Left lobe of liver (tissue), 2 donors: ENCODE measurements at regions not wholly inside any gene's neighbourhood (a gene's known extent, or its start where the extent isn't known, plus 50 kb on each side); places are given as distances from the start of the nearest gene placed in this dataset.
"Not testable (repeated sequence)": the region's sequence is repeated elsewhere in the genome, so short reads cannot be mapped to it uniquely, and the experiment has no call there.

Source experiments
- ATAC-seq: fragments of 200-7000 bp; cut with Tn5 transposase; one replicate; pipeline ENCODE4 v1.9.1; 2020; ENCODE audit warnings: mild to moderate bottlenecking, moderate library complexity
- DNase-seq: peaks from one replicate; pipeline ENCODE4 v3.0.0-alpha.2; 2020; ENCODE audit warnings: low spot score
- donor health status: DM: no; HTN: no; CAD: no; lungs with moderate emphysema.
- donor health status: DM: no; HTN: yes; CAD: no.

DNA sequence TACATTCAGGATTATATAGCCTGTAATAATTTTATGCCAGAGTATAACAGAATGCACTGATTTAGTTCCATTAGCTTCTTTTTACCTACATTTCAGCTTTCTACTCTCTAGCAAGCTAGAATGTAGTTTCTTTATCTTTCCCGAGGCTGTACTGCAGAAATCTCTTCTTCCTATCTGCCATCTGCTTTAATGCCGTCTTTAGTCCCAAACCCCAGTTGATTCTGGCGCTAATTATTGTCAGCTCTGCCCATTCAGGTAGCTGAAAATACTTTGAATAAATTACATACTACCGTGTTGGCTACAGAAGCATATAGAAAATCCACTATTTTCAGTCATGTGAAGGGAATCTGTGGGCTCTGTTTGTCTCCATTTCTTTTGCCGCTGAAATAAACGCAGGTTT is 706.7 kb downstream of the NTRK3 start:
- DNase-seq (no peak), ATAC-seq (no peak)

DNA sequence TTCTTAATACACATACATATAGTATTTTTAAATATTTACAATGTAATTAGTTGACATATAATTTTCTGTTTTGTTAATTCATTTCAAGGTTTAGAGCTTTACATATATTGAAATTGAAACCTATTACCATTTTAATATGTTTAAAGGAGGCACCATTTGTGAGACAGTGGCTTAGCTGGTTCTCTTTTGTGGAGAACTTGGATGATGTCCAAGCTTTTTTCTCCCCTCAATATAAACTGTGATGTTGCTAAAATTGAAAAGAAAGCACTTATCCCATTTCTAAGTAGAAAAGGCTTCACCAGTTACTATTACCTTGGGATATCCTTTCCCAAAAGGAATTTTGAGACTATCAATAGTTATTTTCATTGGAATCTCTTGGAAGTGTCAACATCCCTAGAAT is 707.2 kb downstream of the NTRK3 start:
- ATAC-seq: no peak
- no peak for DNase-seq

DNA sequence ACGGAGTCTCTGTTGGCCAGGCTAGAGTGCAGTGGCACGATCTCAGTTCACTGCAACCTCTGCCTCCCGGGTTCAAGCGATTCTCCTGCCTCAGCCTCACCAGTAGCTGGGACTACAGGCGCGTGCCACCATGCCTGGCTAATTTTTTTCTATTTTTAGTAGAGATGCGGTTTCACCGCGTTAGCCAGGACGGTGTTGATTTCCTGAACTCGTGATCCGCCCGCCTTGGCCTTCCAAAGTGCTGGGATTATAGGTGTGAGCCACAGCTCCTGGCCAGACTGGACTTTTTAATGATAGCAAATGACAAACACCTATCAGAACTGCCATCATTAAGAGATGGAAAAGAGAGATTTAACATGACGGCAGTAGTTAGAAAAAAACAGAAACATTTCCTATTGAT is 707.9 kb downstream of the NTRK3 start:
- ATAC-seq: not testable (repeated sequence)

DNA sequence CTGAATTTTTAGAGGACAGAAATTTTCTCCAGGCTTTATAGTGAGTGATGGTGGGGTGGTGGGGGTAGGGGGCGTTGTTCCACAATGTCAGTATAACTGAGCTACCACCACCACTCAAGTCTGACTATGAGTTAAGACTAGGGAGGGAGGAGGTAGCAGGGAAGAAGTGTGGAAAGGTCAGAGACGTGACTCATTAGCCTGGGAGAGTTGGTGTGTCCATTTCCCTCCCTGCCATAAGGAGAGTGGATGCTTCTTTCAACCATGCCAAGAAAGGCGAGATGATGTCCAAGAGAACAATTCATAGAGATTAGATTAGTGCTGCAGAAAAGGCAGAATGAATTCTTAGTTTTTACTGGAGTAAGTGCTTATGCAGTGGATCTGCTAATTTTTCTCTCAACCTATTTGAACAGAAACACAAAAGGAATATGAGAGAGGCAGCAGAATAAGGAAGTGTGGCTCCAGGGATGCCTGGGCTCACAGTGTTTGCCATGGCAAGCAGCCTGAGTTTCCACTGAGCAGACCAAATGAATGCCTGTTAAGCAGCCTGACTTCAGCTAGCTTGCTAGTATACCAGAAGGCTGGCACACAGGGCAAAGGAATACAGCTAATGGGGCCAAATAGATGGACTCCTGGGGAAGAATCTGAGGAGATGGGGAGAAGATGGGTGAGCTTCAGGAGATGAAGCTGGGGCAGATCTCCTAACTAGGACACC is 708.9 kb downstream of the NTRK3 start:
- DNase-seq (no peak), ATAC-seq (no peak)

More for the DNA sequence above, 707.9 kb downstream of the NTRK3 start:
- not testable (repeated sequence) for DNase-seq

DNA sequence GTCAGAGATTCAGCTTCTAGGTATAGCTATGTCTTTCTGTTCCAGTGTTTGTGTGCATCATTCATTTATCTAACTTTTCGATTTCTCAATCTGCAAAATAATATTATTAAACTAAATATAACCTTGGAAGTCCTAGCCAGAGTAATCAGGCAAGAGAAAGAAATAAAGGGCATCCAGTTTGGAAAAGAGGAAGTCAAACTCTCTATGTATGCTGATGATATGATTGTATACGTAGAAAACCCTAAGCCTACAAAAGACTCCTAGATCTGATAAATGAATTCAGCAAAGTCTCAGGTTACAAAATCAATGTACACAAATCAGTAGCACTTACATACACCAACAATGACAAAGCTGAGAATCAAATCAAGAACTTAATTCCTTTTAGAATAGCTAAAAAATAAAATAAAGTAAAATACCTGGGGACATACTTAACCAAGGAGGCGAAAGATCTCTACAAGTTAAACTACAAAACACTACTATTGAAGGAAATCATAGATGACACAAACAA is 718.2 kb downstream of the NTRK3 start:
- DNase-seq: no peak
- ATAC-seq: no peak

DNA sequence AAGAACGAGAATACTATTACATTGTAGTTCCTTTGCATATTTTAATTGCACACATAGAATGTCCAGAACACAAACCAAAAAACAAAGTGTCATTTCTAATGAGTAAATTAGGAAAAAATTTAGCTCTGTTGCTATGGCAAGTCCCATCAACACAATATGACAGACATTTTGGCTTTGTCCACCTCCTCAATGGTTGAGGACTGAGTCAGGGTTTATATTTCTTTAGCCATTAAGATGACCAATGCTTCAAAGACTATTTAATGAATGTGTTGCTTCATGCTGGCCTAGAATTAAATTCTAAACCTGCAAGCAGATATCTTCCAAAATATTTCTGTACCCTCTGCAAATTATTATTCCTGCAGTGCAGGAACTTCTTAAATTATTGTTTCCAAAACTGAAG is 719.2 kb downstream of the NTRK3 start:
- DNase-seq (no peak), ATAC-seq (no peak)

DNA sequence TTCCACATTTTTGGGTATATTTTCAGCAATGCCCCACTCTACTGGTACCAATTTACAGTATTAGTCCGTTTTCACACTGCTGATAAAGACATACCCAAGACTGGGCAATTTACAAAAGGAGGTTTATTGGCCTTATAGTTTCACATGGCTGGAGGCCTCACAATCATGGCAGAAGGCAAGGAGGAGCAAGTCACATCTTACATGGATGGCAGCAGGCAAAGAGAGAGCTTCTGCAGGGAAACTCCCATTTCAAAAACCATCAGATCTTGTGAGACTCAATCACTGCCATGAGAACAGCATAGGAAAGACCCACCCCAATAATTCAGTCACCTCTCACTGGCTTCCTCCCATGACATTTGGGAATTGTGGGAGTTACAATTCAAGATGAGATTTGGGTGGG is 722.9 kb downstream of the NTRK3 start:
- not testable (repeated sequence) for ATAC-seq, DNase-seq

DNA sequence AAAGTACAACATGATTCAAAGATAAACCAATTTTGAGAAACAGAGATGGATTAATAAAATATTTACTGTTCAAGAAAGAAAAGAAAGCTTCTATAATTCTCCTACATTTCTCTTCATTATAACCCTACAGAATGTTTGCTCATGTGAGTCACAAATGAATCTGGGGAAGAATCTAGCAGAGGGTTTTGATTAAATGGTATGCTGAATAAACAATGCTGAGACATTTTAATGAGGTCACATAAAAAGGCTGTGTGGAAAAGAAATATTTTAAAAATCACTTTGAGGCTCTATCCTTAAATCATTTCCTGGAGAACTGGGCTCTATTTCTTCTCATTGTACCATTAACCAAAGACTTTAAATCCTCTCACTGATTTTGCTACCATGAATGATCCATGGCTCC is 727.7 kb downstream of the NTRK3 start:
- no peak for ATAC-seq
- DNase-seq: no peak

DNA sequence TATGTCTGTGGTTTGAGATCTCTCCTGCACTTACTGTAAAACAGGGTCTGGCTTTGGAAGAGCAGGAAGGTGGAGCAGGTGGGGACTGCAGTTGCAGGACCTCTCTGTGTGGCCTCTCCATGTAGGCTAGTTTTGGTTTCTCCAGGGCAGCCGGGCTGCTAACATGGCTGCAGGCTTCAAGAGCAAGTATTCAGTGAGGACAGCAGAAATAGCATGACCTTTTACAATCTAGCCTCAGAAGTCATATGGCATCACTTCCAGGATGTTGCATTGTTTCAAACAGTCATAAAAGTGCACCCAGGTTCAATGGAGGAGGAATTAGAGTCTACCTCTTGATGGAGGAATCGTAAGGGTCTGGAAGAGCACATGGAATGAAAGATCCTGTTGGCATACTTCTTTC is 728.7 kb downstream of the NTRK3 start:
- DNase-seq (no peak), ATAC-seq (no peak)

DNA sequence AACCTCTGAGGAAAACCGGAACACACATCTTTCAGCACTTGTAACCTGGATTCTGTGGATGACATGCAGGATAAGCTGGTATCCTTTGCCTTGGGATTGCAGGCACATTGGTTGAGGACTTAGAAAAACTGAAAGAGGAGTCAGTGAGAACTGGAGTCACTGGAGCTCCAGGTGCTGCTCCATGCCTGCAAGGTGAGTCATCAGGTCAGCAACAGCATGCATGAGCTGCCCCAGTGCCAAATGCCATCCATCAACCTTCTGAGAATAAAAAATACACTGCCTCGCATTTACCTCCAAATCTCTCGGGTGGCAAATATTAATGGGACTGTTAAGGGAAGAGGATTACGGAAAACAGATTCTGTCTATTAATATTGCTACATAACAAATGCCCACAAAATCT is 729.1 kb downstream of the NTRK3 start:
- DNase-seq (no peak), ATAC-seq (no peak)

DNA sequence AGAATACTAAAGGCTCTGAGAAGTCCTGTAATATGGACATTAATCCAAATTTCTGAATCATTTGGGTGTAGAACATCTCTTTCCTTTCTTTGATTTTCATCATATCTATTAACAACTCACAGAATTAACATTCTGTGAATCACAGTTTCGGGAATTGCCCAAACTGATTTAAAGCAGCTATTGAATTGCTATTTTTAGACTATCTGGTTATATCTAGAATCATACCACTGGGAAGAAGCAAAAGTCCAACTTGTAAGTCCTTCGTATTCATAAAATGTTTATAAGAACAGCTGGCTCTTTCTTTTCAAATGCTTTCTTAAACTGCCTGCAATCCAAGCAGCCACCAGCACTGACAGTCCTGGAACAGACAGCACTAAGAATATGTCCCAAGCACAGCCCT is 733.0 kb downstream of the NTRK3 start:
- DNase-seq (no peak), ATAC-seq (no peak)

DNA sequence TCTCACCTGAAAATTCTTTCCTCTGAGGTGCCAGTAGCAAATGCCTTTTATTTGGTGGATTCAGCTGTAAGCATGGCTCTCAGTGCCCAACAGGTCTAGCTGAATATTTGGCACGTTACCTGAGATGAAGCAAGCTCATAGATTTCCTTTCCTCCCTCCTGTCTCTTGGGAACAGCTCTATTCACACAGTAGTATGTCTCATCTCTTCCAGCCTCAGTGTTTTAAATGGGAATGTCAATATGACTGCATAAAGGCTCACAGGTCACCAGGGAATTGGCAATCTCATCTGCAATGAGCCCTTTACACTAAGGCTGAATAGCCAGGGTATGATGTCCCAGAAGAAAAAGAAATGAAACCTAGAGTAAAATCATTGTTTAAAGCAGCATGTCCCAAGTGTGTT is 733.5 kb downstream of the NTRK3 start:
- DNase-seq (no peak), ATAC-seq (no peak)

DNA sequence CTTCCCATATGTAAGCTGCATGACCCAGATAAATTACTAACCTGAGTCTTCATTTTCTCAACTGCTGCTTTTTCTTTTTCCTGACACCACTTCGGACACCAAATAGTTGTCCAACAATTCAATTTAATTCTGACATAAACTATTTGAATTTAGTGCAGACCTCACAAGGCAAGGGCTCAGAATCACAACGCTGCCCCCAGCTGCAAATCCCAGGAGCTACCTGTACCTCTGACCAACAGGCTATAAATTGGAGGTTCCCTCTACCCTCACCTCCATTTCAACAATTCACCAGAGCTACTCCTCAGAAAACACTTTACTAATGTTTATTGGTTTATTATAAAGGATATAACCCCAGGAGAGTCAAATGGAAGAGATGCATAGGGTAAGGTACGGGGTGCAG is 737.6 kb downstream of the NTRK3 start:
- ATAC-seq (no peak), DNase-seq (no peak)

DNA sequence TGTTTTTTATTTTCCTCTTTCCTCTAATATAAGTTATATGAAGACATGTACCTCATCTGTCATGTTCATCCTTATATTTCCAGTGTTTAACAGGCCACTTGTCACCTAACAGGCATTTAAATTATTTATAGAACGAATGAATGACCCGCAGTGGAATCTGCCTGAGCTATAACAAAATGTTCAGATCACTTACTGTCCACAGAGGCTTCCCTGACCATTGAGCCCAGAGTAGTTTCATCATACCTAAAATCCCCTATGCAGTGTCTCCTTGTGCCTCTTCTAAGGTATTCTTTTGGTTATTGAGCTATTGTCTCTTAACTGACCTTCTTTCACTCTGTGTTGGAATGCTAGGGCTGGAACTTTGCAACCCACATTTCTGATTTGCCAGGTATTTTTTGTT is 748.5 kb downstream of the NTRK3 start:
- no peak for DNase-seq
- ATAC-seq: no peak

DNA sequence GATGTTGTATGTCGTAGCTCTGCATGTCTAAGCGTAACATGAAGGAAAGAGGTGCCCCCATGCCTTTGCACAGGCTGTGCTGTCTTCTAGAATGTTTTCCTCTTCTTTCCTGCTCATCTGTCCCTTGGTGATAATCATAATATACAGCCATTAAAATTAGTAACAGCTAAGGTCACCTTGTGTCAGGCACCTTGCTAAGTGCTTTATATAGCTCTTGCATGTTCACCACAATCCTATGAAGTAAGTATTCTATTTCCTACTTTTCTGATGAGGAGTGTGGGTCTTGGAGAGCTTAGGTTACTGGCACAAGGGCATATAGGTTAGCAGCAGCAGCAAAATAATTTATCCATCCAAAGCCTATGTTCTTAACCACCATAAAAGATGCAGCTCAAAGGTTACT is 754.4 kb downstream of the NTRK3 start:
- DNase-seq (no peak), ATAC-seq (no peak)

DNA sequence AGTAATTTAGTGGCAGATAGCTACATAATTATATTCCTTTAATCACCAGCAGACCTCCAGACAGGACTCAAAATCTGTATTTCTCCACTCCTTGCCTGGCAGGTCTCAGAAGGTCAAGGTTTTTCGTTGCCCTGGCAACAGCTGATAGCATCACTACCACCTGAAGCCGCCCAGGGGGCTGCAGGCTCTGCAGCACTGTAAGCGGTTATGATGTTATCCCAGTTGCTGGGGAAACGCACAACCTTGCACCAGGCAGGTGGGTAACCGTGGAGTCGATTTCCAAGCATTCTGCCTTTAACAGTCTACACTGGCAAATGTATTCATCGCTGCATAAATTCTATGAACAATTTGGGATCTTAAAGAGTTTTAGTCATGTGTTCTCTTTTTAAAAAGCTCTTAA is 756.3 kb downstream of the NTRK3 start:
- no peak for DNase-seq
- ATAC-seq: no peak

DNA sequence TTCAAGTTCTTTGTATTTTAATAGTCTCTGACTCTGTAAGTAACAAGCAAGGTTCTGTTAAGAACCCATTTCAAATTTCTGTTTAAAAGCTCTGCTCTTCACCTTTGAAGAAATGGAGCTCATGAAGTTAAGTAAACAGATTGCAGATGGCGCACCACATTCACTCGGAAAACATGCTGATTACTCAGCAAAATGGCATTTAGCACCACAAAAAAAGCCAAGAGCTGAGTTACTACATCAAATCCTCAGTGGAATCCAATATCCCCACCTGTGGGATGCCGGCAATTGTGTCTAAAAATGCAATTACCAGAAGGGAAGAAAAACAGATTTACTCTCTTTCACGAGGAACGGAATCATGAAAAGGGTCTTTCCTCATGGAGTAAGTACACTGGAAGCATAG is 758.0 kb downstream of the NTRK3 start:
- ATAC-seq (no peak), DNase-seq (no peak)

DNA sequence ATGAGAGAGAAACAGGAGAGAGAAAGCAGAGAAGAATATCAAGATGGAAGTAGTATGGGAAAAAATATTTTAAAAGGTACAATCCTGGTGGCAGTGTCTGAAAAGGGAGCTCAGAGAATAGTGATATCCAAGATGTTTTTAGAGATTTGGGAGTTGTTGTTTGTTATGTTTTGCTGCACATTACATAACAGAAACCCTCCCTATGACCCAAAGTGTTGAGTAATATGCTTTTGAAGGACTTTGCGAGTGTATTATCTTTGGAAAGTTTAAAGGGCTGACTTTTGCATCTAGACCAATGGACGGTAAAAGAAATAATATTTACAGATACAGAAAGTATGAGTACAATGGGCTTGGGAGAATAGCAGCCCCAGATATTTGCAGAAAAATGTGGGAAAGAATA is 759.7 kb downstream of the NTRK3 start:
- no peak for ATAC-seq
- DNase-seq: no peak

DNA sequence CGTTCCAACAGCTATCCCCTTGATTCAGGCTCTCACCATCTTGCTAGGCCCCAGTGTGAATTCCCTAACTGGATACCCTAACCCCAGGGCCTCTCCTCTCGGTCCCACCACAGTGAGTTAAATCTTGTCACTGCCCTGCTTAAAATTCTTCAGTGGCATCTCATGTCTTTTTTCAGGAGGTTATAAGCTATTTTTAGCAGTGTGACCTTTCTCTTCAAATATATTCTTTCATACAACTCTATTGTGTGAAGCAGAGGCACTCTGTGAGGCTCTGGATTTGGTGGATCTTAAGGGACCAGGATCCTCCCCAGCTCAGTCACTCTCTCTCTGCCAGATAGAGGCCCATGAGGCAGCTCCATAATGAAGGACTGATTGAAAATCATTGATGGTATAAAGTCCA is 760.4 kb downstream of the NTRK3 start:
- no peak for ATAC-seq
- no peak for DNase-seq

DNA sequence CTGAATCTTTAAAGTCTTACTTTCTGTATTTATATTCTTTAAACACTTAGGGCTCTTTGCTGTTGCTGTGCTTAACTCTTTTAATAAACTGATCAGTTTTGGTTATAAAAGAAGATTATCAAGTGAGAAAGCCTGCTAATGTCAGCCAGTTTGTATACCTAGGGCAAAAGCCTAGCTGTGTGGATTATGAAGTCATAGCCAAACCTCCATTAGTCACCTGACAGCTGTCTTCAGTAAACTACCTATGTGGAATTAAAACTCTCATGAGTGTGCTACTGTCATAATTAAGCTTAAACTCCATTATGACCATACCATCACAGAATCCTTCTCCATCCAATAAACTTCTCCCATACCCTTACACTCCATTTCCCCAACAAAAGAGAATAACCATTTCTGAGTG is 762.7 kb downstream of the NTRK3 start:
- no peak for DNase-seq
- ATAC-seq: no peak

DNA sequence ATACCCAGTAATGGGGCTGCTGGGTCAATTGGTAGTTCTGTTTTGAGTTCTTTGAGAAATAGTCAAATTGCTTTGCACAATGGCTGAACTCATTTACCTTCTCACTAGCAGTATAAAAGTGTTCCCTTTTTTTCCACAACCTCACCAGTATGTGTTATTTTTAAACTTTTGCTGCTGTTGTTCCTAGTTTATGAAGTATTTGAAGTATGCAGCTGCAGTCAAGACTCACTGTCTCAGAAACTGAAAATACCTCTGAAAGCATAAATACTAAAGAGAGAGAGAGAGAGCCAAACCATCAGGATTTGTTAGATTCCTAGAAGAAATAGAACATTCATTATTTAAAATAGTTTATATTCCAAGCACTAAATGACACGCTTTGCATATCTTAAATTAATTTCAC is 764.2 kb downstream of the NTRK3 start:
- DNase-seq (no peak), ATAC-seq (no peak)

DNA sequence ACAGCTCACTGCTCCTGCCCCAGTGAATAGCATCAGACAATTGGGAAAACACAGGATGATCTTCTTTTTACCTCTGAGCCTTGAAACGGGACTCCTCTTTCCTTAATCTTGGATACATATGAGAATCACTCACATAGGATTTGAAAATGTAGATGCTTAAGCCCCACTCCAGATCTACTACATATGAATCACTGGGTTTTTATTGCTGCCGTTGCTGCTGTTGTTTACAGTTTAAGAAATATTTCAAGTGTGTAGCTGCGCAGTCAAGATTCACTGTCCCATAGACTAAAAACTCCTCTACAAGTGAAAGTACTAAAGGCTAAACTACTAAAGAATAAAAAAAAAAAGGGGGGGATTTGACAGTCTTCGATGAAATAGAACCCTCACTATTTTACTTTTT is 765.9 kb downstream of the NTRK3 start:
- DNase-seq (no peak), ATAC-seq (no peak)

DNA sequence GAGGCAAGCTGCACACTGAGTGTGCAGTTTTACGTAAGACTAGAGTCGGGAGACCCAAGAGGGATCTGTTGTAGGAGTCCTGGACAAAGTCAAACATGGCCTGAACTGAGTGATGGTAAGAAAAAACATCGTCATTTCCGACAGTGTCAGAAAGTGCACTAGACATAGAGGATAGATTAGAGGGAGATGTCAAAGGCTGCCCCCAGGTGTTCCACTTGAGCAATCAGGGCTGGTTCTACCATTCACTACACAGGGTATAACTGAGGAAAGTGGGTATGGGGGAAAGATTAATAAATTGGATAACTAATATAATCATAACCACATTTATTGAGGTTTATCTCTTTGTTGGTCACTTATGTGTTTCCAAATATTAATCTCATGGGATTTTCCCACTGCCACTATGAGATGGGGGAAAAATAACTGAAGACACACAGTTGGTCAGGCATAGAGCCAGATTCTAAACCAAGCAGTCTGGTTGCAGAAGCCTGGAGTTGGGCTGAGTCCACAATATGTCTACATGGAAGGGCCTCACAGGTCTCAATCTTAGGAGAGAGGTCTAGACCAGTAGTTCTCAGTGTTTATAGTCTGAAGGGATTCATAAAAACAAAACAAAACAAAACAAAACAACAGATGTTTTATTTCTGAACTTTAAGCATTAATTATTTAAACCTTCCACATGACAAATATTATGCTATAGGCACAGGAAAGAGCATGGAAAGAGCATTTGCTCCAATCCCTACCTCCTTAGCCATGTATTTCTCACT is 766.5 kb downstream of the NTRK3 start:
- DNase-seq (no peak), ATAC-seq (no peak)
